ENCODE measurements at regions not wholly inside any gene's neighbourhood (a gene's known extent, or its start where the extent isn't known, plus 50 kb on each side); places are given as distances from the start of the nearest gene placed in this dataset.

DNA sequence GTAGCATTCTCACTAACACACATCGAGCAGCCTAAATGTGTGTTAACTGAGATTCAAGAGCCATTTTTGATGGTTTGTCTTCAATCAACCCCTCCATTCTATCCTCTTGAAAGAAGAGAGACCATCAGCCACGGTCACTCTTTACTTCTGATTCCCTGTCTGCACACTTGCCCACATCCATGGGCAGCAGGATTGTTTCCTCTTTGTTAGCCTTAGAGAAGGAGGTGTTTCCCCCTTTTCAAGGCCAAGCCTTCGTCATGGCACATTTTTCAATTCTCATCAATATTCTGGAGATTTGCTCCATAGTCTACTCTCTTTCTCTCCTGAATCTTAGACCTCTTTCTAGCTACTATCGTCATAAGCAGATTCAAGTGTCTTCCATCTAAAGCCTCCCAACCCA, 522.4 kb upstream of the NAALADL2 start:
- Histone ChIP-seq H3K4me1 (ENCODE audit: control insufficient read depth in 3 of 3, insufficient read depth in 2 of 3, low read depth in 1 of 3, low read length in 2 of 3) (no peaks in the 10 kb centered on the region), H3K27me3 (ENCODE audit: control insufficient read depth in 3 of 3, insufficient read depth in 3 of 3, low read length in 3 of 3) (no peaks in the 10 kb centered on the region), H3K27ac (ENCODE audit: low read depth in 1 of 3, low read length in 2 of 3) (no peak overlapping the region), H3K9me3 (ENCODE audit: control insufficient read depth in 2 of 2, insufficient read depth in 1 of 2, low read depth in 1 of 2, low read length in 1 of 2) (no peaks in the 10 kb centered on the region), H3K36me3 (ENCODE audit: control insufficient read depth in 3 of 3, insufficient read depth in 2 of 3, low read depth in 1 of 3, low read length in 3 of 3) (no peaks in the 10 kb centered on the region), H3K4me3 (ENCODE audit: low read depth in 1 of 3, low read length in 3 of 3) (no peak overlapping the region)
- no peak for FAIRE-seq
- 70 to 78% (median 71%) methylated on average over 4 of the region's 4 CpGs for WGBS, 3 donors
- no peak for DNase-seq

DNA sequence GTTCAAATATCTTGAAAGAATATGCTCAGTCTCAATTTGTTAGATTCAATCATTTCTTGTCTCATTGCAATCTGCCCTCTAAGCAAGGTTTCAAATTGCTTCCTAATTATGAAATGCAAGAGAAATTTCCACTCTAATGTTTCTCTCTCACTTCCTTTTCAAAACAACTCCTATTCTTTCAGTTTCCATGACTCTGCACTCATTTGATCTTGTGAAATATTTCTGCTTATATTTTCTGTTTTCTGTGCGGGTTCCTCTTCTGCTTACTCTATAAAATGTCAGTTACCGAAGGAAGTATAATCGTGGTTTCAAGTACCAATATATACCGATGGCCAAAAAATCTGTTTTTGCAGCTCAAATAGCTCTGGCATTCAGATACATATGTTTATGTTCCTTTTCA, 521.9 kb upstream of the NAALADL2 start:
- Histone ChIP-seq H3K9me3 (ENCODE audit: control insufficient read depth in 2 of 2, insufficient read depth in 1 of 2, low read depth in 1 of 2, low read length in 1 of 2) (no peaks in the 10 kb centered on the region), H3K27ac (ENCODE audit: low read depth in 1 of 3, low read length in 2 of 3) (no peak overlapping the region)

GRCh38 chr3:174340624-174341587, 518.2 kb upstream of the NAALADL2 start:
- Histone ChIP-seq H3K36me3 (ENCODE audit: control insufficient read depth in 3 of 3, insufficient read depth in 2 of 3, low read depth in 1 of 3, low read length in 3 of 3) (no peaks in the 10 kb centered on the region), H3K9me3 (ENCODE audit: control insufficient read depth in 2 of 2, insufficient read depth in 1 of 2, low read depth in 1 of 2, low read length in 1 of 2) (no peaks in the 10 kb centered on the region), H3K27ac (ENCODE audit: low read depth in 1 of 3, low read length in 2 of 3) (no peak overlapping the region), H3K4me1 (ENCODE audit: control insufficient read depth in 3 of 3, insufficient read depth in 2 of 3, low read depth in 1 of 3, low read length in 2 of 3) (no peaks in the 10 kb centered on the region), H3K4me3 (ENCODE audit: low read depth in 1 of 3, low read length in 3 of 3) (no peak overlapping the region), H3K27me3 (ENCODE audit: control insufficient read depth in 3 of 3, insufficient read depth in 3 of 3, low read length in 3 of 3) (no peaks in the 10 kb centered on the region)
- no peak for FAIRE-seq
- WGBS, 3 donors, result 83 to 94% (median 89%) methylated on average over 3 of the region's 3 CpGs
- DNase-seq, result no peak

More for the DNA sequence above, 521.9 kb upstream of the NAALADL2 start:
- Histone ChIP-seq H3K36me3 (ENCODE audit: control insufficient read depth in 3 of 3, insufficient read depth in 2 of 3, low read depth in 1 of 3, low read length in 3 of 3) (no peaks in the 10 kb centered on the region), H3K4me1 (ENCODE audit: control insufficient read depth in 3 of 3, insufficient read depth in 2 of 3, low read depth in 1 of 3, low read length in 2 of 3) (no peaks in the 10 kb centered on the region), H3K27me3 (ENCODE audit: control insufficient read depth in 3 of 3, insufficient read depth in 3 of 3, low read length in 3 of 3) (no peaks in the 10 kb centered on the region), H3K4me3 (ENCODE audit: low read depth in 1 of 3, low read length in 3 of 3) (no peak overlapping the region)
- DNase-seq (no peak), FAIRE-seq (no peak)
- WGBS, 3 donors, result 56 to 76% (median 67%) methylated on average over 4 of the region's 4 CpGs

GRCh38 chr3:174342171-174342570, 517.0 kb upstream of the NAALADL2 start:
- no peaks in the 10 kb centered on the region for H3K27me3 ChIP-seq (ENCODE audit: control insufficient read depth in 3 of 3, insufficient read depth in 3 of 3, low read length in 3 of 3)
- FAIRE-seq (no peak), DNase-seq (no peak)
- H3K9me3 ChIP-seq (ENCODE audit: control insufficient read depth in 2 of 2, insufficient read depth in 1 of 2, low read depth in 1 of 2, low read length in 1 of 2), result no peaks in the 10 kb centered on the region
- H3K36me3 ChIP-seq (ENCODE audit: control insufficient read depth in 3 of 3, insufficient read depth in 2 of 3, low read depth in 1 of 3, low read length in 3 of 3), result no peaks in the 10 kb centered on the region
- no peak overlapping the region for H3K4me3 ChIP-seq (ENCODE audit: low read depth in 1 of 3, low read length in 3 of 3)
- no peaks in the 10 kb centered on the region for H3K4me1 ChIP-seq (ENCODE audit: control insufficient read depth in 3 of 3, insufficient read depth in 2 of 3, low read depth in 1 of 3, low read length in 2 of 3)
- 78 to 83% (median 83%) methylated on average over 2 of the region's 2 CpGs for whole genome bisulfite sequencing, 3 donors
- no peak overlapping the region for H3K27ac ChIP-seq (ENCODE audit: low read depth in 1 of 3, low read length in 2 of 3)

GRCh38 chr3:174342941-174343501, 516.1 kb upstream of the NAALADL2 start:
- no peak for DNase-seq
- H3K36me3 ChIP-seq (ENCODE audit: control insufficient read depth in 3 of 3, insufficient read depth in 2 of 3, low read depth in 1 of 3, low read length in 3 of 3), result no peaks in the 10 kb centered on the region
- H3K9me3 ChIP-seq (ENCODE audit: control insufficient read depth in 2 of 2, insufficient read depth in 1 of 2, low read depth in 1 of 2, low read length in 1 of 2), result no peaks in the 10 kb centered on the region
- H3K27me3 ChIP-seq (ENCODE audit: control insufficient read depth in 3 of 3, insufficient read depth in 3 of 3, low read length in 3 of 3), result no peaks in the 10 kb centered on the region
- no peak for FAIRE-seq
- no peak overlapping the region for H3K27ac ChIP-seq (ENCODE audit: low read depth in 1 of 3, low read length in 2 of 3)
- H3K4me3 ChIP-seq (ENCODE audit: low read depth in 1 of 3, low read length in 3 of 3), result no peak overlapping the region
- 63 to 79% (median 71%) methylated on average over 3 of the region's 3 CpGs for WGBS, 3 donors
- no peaks in the 10 kb centered on the region for H3K4me1 ChIP-seq (ENCODE audit: control insufficient read depth in 3 of 3, insufficient read depth in 2 of 3, low read depth in 1 of 3, low read length in 2 of 3)

DNA sequence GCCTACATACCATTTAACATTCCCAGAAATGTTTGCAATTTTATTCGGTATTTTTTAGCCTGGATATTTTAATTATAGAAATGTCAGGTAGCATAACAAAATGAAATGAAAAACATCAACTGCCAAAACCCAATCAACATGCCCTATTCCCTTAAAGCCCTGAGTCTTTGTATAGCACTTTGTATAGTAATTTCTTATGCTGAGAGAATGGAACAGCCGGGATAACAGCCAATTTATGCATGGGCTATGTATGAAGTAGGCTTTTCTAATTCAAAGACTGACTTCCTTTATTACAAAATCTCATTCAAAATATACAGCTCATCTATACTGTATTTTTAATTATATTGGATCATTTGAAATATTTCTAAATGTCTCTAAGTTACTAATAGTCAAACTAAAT, 513.0 kb upstream of the NAALADL2 start:
- Histone ChIP-seq H3K36me3 (ENCODE audit: control insufficient read depth in 3 of 3, insufficient read depth in 2 of 3, low read depth in 1 of 3, low read length in 3 of 3) (no peaks in the 10 kb centered on the region), H3K27me3 (ENCODE audit: control insufficient read depth in 3 of 3, insufficient read depth in 3 of 3, low read length in 3 of 3) (no peaks in the 10 kb centered on the region), H3K27ac (ENCODE audit: low read depth in 1 of 3, low read length in 2 of 3) (no peak overlapping the region), H3K4me3 (ENCODE audit: low read depth in 1 of 3, low read length in 3 of 3) (no peak overlapping the region), H3K9me3 (ENCODE audit: control insufficient read depth in 2 of 2, insufficient read depth in 1 of 2, low read depth in 1 of 2, low read length in 1 of 2) (peaks cover 0 to 4% of the 10 kb centered on the region in 2 donors), H3K4me1 (ENCODE audit: control insufficient read depth in 3 of 3, insufficient read depth in 2 of 3, low read depth in 1 of 3, low read length in 2 of 3) (no peaks in the 10 kb centered on the region)
- FAIRE-seq, result no peak
- no peak for DNase-seq
- 85 to 93% (median 92%) methylated on average over 2 of the region's 2 CpGs for WGBS, 3 donors

DNA sequence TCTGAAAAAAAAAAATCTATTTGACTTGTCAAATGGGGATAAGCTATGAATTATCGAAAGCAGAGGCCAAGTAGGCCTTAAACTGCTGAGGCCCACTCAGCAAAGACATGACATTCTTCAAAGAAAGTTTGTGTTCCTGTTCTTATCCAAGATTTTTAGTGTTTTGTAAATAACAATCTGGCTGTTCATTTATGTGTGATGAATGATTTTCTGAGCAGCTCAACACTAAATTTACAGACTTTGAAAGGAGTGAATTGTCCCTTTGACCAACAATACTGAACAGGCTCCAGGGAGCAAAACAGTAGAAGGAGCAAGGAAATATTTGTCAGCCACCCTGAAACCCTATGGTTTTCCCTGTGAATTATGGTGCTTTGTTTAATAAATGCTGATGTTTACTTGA, 512.6 kb upstream of the NAALADL2 start:
- no peak for FAIRE-seq
- 60 to 73% (median 68%) methylated on average over 1 of the region's 1 CpG for WGBS, 3 donors
- DNase-seq, result no peak
- Histone ChIP-seq H3K4me3 (ENCODE audit: low read depth in 1 of 3, low read length in 3 of 3) (no peak overlapping the region), H3K4me1 (ENCODE audit: control insufficient read depth in 3 of 3, insufficient read depth in 2 of 3, low read depth in 1 of 3, low read length in 2 of 3) (no peaks in the 10 kb centered on the region), H3K27ac (ENCODE audit: low read depth in 1 of 3, low read length in 2 of 3) (no peak overlapping the region), H3K27me3 (ENCODE audit: control insufficient read depth in 3 of 3, insufficient read depth in 3 of 3, low read length in 3 of 3) (no peaks in the 10 kb centered on the region), H3K36me3 (ENCODE audit: control insufficient read depth in 3 of 3, insufficient read depth in 2 of 3, low read depth in 1 of 3, low read length in 3 of 3) (no peaks in the 10 kb centered on the region), H3K9me3 (ENCODE audit: control insufficient read depth in 2 of 2, insufficient read depth in 1 of 2, low read depth in 1 of 2, low read length in 1 of 2) (peaks cover 0 to 4% of the 10 kb centered on the region in 2 donors)

DNA sequence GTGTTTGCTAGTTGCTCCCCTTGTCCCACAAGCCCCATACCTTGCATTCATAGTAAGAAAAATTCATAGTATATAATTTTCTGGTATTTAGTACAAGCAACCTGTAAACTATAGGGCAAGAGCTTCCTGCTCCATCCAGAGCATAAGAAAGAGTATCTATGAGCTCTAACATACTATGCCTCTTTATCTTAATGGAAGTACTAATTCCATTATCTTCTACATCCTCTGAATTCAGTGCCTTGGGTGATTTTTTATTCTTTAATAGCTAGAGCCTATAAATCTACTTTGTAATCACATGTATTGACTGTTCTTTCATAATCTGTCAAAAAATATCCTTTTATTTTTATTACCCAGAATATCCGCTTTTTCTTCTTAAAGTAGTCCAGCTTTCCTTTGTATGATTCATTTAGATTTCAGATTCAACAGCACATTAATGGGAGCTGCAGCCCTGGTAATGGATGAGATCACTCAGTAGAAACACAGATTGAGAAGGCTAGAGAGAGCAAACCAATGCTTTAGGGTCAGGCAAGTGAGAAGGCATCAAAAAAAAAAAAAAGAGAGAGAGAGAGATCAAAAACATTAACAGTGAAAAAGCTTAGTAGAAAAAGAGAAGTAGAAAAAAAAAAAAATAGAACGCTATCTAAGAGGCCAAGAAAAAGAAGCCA, 511.5 kb upstream of the NAALADL2 start:
- DNase-seq, result no peak
- no peaks in the 10 kb centered on the region for H3K4me1 ChIP-seq (ENCODE audit: control insufficient read depth in 3 of 3, insufficient read depth in 2 of 3, low read depth in 1 of 3, low read length in 2 of 3)
- WGBS, 3 donors, result 93 to 94% (median 94%) methylated on average over 2 of the region's 2 CpGs
- H3K36me3 ChIP-seq (ENCODE audit: control insufficient read depth in 3 of 3, insufficient read depth in 2 of 3, low read depth in 1 of 3, low read length in 3 of 3), result no peaks in the 10 kb centered on the region
- H3K27me3 ChIP-seq (ENCODE audit: control insufficient read depth in 3 of 3, insufficient read depth in 3 of 3, low read length in 3 of 3), result no peaks in the 10 kb centered on the region
- no peak overlapping the region for H3K4me3 ChIP-seq (ENCODE audit: low read depth in 1 of 3, low read length in 3 of 3)
- peaks cover 0 to 4% of the 10 kb centered on the region in 2 donors for H3K9me3 ChIP-seq (ENCODE audit: control insufficient read depth in 2 of 2, insufficient read depth in 1 of 2, low read depth in 1 of 2, low read length in 1 of 2)
- H3K27ac ChIP-seq (ENCODE audit: low read depth in 1 of 3, low read length in 2 of 3), result no peak overlapping the region
- FAIRE-seq, result no peak
